Cardiac muscle cell (in vitro differentiated cells and primary cell): ENCODE measurements at regions not wholly inside any gene's neighbourhood (a gene's known extent, or its start where the extent isn't known, plus 50 kb on each side); places are given as distances from the start of the nearest gene placed in this dataset.

Experiments used
- DNase-seq, 2 donors: peaks; one replicate each; pipeline versions ENCODE4 v3.0.0 to v3.0.0-alpha.2; 2010 to 2017; ENCODE audit warnings: low read depth in 1 of 2, low spot score in 1 of 2
- H3K27ac ChIP-seq: fragments of 200-600 bp; sonication (generic); 2 replicates; pipeline ENCODE4 v1.5.1; 2016
- H3K27me3 ChIP-seq: fragments of 200-600 bp; sonication (generic); 2 replicates; pipeline ENCODE4 v1.6.0; 2016; ENCODE audit warnings: control low read depth
- H3K36me3 ChIP-seq: fragments of 200-600 bp; sonication (generic); 2 replicates; pipeline ENCODE4 v1.5.1; 2016; ENCODE audit warnings: control low read depth
- H3K4me1 ChIP-seq: fragments of 200-600 bp; sonication (generic); 2 replicates; pipeline ENCODE4 v1.8.1; 2017; ENCODE audit warnings: low read depth, mild to moderate bottlenecking, mixed run types
- H3K4me3 ChIP-seq: fragments of 200-600 bp; sonication (generic); 2 replicates; pipeline ENCODE4 v1.5.1; 2016; ENCODE audit warnings: mild to moderate bottlenecking
- H3K9me3 ChIP-seq: fragments of 200-600 bp; sonication (generic); 2 replicates; pipeline ENCODE4 v1.5.1; 2017; ENCODE audit warnings: low read depth, mild to moderate bottlenecking, control low read depth
- TF ChIP-seq, protein P1 (sequence below): IDR thresholded peaks from 2 replicates; pipeline ENCODE4 v1.5.1; 2012; ENCODE audit warnings: low read depth, mild to moderate bottlenecking, low read length

DNA sequence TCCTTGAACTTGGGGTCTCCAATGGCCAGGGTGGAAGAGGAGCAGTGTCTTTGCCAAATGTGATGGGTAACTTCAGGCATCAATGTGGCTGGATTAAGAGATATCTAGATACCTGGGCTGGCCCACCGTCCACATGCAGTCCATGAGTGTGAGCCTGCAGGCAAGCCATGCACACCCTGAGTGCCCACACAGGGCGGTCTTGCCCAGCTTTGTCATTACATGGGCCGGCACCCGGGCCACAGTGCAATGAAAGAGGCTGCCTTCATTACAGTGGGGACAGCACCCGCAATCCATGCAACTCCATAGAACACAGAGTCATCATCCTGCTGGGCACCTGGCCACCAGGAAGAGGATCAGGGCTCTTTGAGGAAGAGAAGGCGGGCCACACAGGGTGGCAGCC, 263.8 kb upstream of the IRX1 start:
- TF ChIP-seq, protein P1, sequence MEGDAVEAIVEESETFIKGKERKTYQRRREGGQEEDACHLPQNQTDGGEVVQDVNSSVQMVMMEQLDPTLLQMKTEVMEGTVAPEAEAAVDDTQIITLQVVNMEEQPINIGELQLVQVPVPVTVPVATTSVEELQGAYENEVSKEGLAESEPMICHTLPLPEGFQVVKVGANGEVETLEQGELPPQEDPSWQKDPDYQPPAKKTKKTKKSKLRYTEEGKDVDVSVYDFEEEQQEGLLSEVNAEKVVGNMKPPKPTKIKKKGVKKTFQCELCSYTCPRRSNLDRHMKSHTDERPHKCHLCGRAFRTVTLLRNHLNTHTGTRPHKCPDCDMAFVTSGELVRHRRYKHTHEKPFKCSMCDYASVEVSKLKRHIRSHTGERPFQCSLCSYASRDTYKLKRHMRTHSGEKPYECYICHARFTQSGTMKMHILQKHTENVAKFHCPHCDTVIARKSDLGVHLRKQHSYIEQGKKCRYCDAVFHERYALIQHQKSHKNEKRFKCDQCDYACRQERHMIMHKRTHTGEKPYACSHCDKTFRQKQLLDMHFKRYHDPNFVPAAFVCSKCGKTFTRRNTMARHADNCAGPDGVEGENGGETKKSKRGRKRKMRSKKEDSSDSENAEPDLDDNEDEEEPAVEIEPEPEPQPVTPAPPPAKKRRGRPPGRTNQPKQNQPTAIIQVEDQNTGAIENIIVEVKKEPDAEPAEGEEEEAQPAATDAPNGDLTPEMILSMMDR: no peak
- Histone ChIP-seq H3K4me1 (no peaks in the 10 kb centered on the region), H3K27ac (no peak overlapping the region), H3K4me3 (no peak overlapping the region), H3K36me3 (no peaks in the 10 kb centered on the region), H3K27me3 (no peaks in the 10 kb centered on the region), H3K9me3 (no peaks in the 10 kb centered on the region)
- no peak for DNase-seq

DNA sequence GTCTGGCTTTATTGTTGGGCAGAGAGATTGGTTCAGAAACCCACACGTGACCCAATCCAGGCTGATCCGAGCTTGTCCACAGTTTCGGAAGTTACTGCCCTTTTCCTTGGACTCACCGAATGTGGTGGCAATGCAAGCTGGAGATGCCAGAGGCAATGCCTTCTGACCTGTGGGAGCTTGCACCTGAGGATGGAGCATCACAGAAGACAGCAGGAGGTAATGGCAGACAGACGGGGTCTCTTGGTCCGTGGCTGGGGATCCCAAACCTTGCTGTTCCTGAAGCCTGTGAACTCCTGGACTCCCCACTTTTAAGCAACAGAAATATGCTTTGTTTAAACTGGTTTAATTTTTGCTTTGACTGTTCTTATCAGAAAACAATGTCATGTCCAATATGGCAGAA, 265.2 kb upstream of the IRX1 start:
- no peak for DNase-seq
- Histone ChIP-seq H3K27ac (no peak overlapping the region), H3K4me3 (no peak overlapping the region), H3K36me3 (no peaks in the 10 kb centered on the region), H3K27me3 (no peaks in the 10 kb centered on the region), H3K9me3 (no peaks in the 10 kb centered on the region), H3K4me1 (peaks cover 5% of the 10 kb centered on the region)
- TF ChIP-seq, protein P1: no peak

DNA sequence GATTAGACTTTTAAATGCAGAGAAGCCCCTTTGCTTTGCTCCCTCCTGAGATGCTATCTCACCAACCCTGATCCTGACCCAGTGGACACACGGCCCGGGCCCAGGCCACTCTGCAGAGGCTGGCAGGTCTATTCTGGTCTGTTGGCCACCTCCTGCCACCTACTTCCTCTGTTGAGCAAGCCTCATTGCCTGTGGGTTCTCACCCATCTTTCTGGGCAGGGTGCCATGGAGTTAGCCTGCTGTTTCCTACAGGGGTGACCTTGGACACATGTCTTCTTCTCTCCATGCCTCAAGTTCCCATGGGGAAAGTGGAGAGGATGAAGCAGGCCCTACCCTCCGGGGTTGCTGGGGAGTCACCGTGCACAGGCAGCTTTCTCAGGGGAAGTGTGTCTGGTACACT, 266.2 kb upstream of the IRX1 start:
- Histone ChIP-seq H3K27me3 (no peaks in the 10 kb centered on the region), H3K4me1 (peaks cover 5% of the 10 kb centered on the region), H3K4me3 (no peak overlapping the region), H3K36me3 (no peaks in the 10 kb centered on the region), H3K9me3 (no peaks in the 10 kb centered on the region), H3K27ac (no peak overlapping the region)
- TF ChIP-seq, protein P1: no peak
- no peak for DNase-seq

DNA sequence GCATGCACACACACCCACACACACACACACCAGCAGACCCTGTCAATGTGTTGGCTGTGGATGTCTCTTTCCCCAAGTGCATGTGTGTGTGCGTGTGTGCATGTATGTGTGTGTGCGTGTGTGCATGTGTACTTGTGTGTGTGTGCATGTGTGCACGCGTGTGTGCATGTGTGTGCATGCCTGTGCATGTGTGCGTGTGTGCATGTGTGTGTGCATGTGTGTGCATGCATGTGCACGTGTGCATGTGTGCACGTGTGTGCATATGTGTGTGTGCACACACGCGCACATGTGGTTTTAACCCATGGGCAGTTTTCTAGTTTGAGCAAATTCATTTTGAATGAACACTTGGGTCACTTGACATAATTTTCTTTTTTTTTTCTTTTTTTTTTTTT, 268.8 kb upstream of the IRX1 start:
- TF ChIP-seq, protein P1: no peak
- H3K36me3 ChIP-seq: no peaks in the 10 kb centered on the region
- DNase-seq: no peak
- H3K27me3 ChIP-seq: no peaks in the 10 kb centered on the region
- no peaks in the 10 kb centered on the region for H3K9me3 ChIP-seq
- H3K4me3 ChIP-seq: no peak overlapping the region
- peaks cover 5% of the 10 kb centered on the region for H3K4me1 ChIP-seq
- no peak overlapping the region for H3K27ac ChIP-seq

- H3K4me3 ChIP-seq: no peak overlapping the region
- DNase-seq: no peak
- H3K4me1 ChIP-seq: peaks cover 5% of the 10 kb centered on the region
- TF ChIP-seq, protein P1: no peak
- H3K9me3 ChIP-seq: no peaks in the 10 kb centered on the region
- no peaks in the 10 kb centered on the region for H3K27me3 ChIP-seq
- H3K36me3 ChIP-seq: no peaks in the 10 kb centered on the region
- no peak overlapping the region for H3K27ac ChIP-seq
Measured at GRCh38 chr5:3325972-3326840, 269.4 kb upstream of the IRX1 start.
